ENCODE measurements at regions not wholly inside any gene's neighbourhood (a gene's known extent, or its start where the extent isn't known, plus 50 kb on each side); places are given as distances from the start of the nearest gene placed in this dataset.
"Not testable (repeated sequence)": the region's sequence is repeated elsewhere in the genome, so short reads cannot be mapped to it uniquely, and the experiment has no call there.

- Histone ChIP-seq H3K4me3 (ENCODE audit: low read length) (no peak overlapping the region), H3K4me1 (ENCODE audit: control insufficient read depth, insufficient read depth, low read length) (no peaks in the 10 kb centered on the region), H3K27ac (ENCODE audit: low read length) (no peak overlapping the region), H3K9me3 (ENCODE audit: control insufficient read depth, low read length) (no peaks in the 10 kb centered on the region), H3K27me3 (ENCODE audit: control insufficient read depth, insufficient read depth) (no peaks in the 10 kb centered on the region)
- ATAC-seq (no peak), DNase-seq (no peak)
- WGBS: 94% methylated on average over 12 of the region's 12 CpGs
- intact Hi-C loops (cut with DNase I): no loop called here
Measured at GRCh38 chr4:62526671-62527070, 1326.5 kb downstream of the ADGRL3 start.

- H3K27ac ChIP-seq (ENCODE audit: low read length): no peak overlapping the region
- no peaks in the 10 kb centered on the region for H3K9me3 ChIP-seq (ENCODE audit: control insufficient read depth, low read length)
- no peaks in the 10 kb centered on the region for H3K4me1 ChIP-seq (ENCODE audit: control insufficient read depth, insufficient read depth, low read length)
- H3K4me3 ChIP-seq (ENCODE audit: low read length): no peak overlapping the region
- DNase-seq (no peak), ATAC-seq (no peak)
- H3K27me3 ChIP-seq (ENCODE audit: control insufficient read depth, insufficient read depth): no peaks in the 10 kb centered on the region
- intact Hi-C loops (cut with DNase I): no loop called here
Measured at GRCh38 chr4:62523256-62523655, 1323.1 kb downstream of the ADGRL3 start.

GRCh38 chr4:62522273-62522672 is 1322.1 kb downstream of the ADGRL3 start:
- Histone ChIP-seq H3K9me3 (ENCODE audit: control insufficient read depth, low read length) (no peaks in the 10 kb centered on the region), H3K27ac (ENCODE audit: low read length) (no peak overlapping the region), H3K4me3 (ENCODE audit: low read length) (no peak overlapping the region), H3K27me3 (ENCODE audit: control insufficient read depth, insufficient read depth) (no peaks in the 10 kb centered on the region), H3K4me1 (ENCODE audit: control insufficient read depth, insufficient read depth, low read length) (no peaks in the 10 kb centered on the region)
- intact Hi-C loops (cut with DNase I): no loop called here
- 91% methylated on average over 11 of the region's 11 CpGs for WGBS
- ATAC-seq: no peak
- no peak for DNase-seq

GRCh38 chr4:62517716-62518115 is 1317.6 kb downstream of the ADGRL3 start:
- WGBS: 39% methylated on average over 1 of the region's 1 CpG
- H3K27ac ChIP-seq (ENCODE audit: low read length): no peak overlapping the region
- DNase-seq (no peak), ATAC-seq (no peak)
- no peaks in the 10 kb centered on the region for H3K27me3 ChIP-seq (ENCODE audit: control insufficient read depth, insufficient read depth)
- no peak overlapping the region for H3K4me3 ChIP-seq (ENCODE audit: low read length)
- intact Hi-C loops (cut with DNase I): no loop called here
- no peaks in the 10 kb centered on the region for H3K9me3 ChIP-seq (ENCODE audit: control insufficient read depth, low read length)
- no peaks in the 10 kb centered on the region for H3K4me1 ChIP-seq (ENCODE audit: control insufficient read depth, insufficient read depth, low read length)

GRCh38 chr4:62513306-62513705 is 1313.2 kb downstream of the ADGRL3 start:
- no peak overlapping the region for H3K4me3 ChIP-seq (ENCODE audit: low read length)
- H3K27me3 ChIP-seq (ENCODE audit: control insufficient read depth, insufficient read depth): no peaks in the 10 kb centered on the region
- WGBS: 86% methylated on average over 2 of the region's 2 CpGs
- H3K27ac ChIP-seq (ENCODE audit: low read length): no peak overlapping the region
- H3K9me3 ChIP-seq (ENCODE audit: control insufficient read depth, low read length): no peaks in the 10 kb centered on the region
- DNase-seq (no peak), ATAC-seq (no peak)
- peaks cover 2% of the 10 kb centered on the region for H3K4me1 ChIP-seq (ENCODE audit: control insufficient read depth, insufficient read depth, low read length)
- intact Hi-C loops (cut with DNase I): no loop called here

GRCh38 chr4:62512271-62512670 is 1312.1 kb downstream of the ADGRL3 start:
- Histone ChIP-seq H3K4me1 (ENCODE audit: control insufficient read depth, insufficient read depth, low read length) (peaks cover 2% of the 10 kb centered on the region), H3K4me3 (ENCODE audit: low read length) (no peak overlapping the region), H3K9me3 (ENCODE audit: control insufficient read depth, low read length) (no peaks in the 10 kb centered on the region), H3K27ac (ENCODE audit: low read length) (no peak overlapping the region), H3K27me3 (ENCODE audit: control insufficient read depth, insufficient read depth) (no peaks in the 10 kb centered on the region)
- intact Hi-C loops (cut with DNase I): no loop called here
- DNase-seq (no peak), ATAC-seq (no peak)
- WGBS: 44% methylated on average over 3 of the region's 3 CpGs

GRCh38 chr4:62510228-62510627 is 1310.1 kb downstream of the ADGRL3 start:
- no peak for DNase-seq
- Histone ChIP-seq H3K27me3 (ENCODE audit: control insufficient read depth, insufficient read depth) (no peaks in the 10 kb centered on the region), H3K4me3 (ENCODE audit: low read length) (no peak overlapping the region), H3K9me3 (ENCODE audit: control insufficient read depth, low read length) (no peaks in the 10 kb centered on the region), H3K27ac (ENCODE audit: low read length) (no peak overlapping the region), H3K4me1 (ENCODE audit: control insufficient read depth, insufficient read depth, low read length) (peaks cover 2% of the 10 kb centered on the region)
- no peak for ATAC-seq
- WGBS: 91% methylated on average over 13 of the region's 13 CpGs
- intact Hi-C loops (cut with DNase I): no loop called here

- intact Hi-C loops (cut with DNase I): no loop called here
- Histone ChIP-seq H3K27ac (ENCODE audit: low read length) (no peak overlapping the region), H3K4me1 (ENCODE audit: control insufficient read depth, insufficient read depth, low read length) (no peaks in the 10 kb centered on the region), H3K4me3 (ENCODE audit: low read length) (no peak overlapping the region), H3K27me3 (ENCODE audit: control insufficient read depth, insufficient read depth) (no peaks in the 10 kb centered on the region), H3K9me3 (ENCODE audit: control insufficient read depth, low read length) (no peaks in the 10 kb centered on the region)
- DNase-seq (no peak), ATAC-seq (no peak)
- 92% methylated on average over 2 of the region's 2 CpGs for WGBS
Measured at GRCh38 chr4:62500296-62500695, 1300.2 kb downstream of the ADGRL3 start.

- no peaks in the 10 kb centered on the region for H3K9me3 ChIP-seq (ENCODE audit: control insufficient read depth, low read length)
- H3K27ac ChIP-seq (ENCODE audit: low read length): no peak overlapping the region
- no peak overlapping the region for H3K4me3 ChIP-seq (ENCODE audit: low read length)
- H3K4me1 ChIP-seq (ENCODE audit: control insufficient read depth, insufficient read depth, low read length): no peaks in the 10 kb centered on the region
- no peaks in the 10 kb centered on the region for H3K27me3 ChIP-seq (ENCODE audit: control insufficient read depth, insufficient read depth)
- DNase-seq (no peak), ATAC-seq (no peak)
- intact Hi-C loops (cut with DNase I): no loop called here
Measured at GRCh38 chr4:62495032-62495431, 1294.9 kb downstream of the ADGRL3 start.

GRCh38 chr4:62491756-62492155 is 1291.6 kb downstream of the ADGRL3 start:
- H3K27me3 ChIP-seq (ENCODE audit: control insufficient read depth, insufficient read depth); ATAC-seq; H3K4me1 ChIP-seq (ENCODE audit: control insufficient read depth, insufficient read depth, low read length); intact Hi-C loops (cut with DNase I); H3K9me3 ChIP-seq (ENCODE audit: control insufficient read depth, low read length); H3K4me3 ChIP-seq (ENCODE audit: low read length); H3K27ac ChIP-seq (ENCODE audit: low read length): not testable (repeated sequence)
- 96% methylated on average over 24 of the region's 24 CpGs for WGBS
- DNase-seq: peak in 2 of 3 donors; percentile 24 to 55

- DNase-seq: no peak
- H3K4me1 ChIP-seq (ENCODE audit: control insufficient read depth, insufficient read depth, low read length): no peaks in the 10 kb centered on the region
- intact Hi-C loops (cut with DNase I): no loop called here
- no peak overlapping the region for H3K4me3 ChIP-seq (ENCODE audit: low read length)
- H3K27ac ChIP-seq (ENCODE audit: low read length): no peak overlapping the region
- WGBS: 94% methylated on average over 1 of the region's 1 CpG
- no peaks in the 10 kb centered on the region for H3K9me3 ChIP-seq (ENCODE audit: control insufficient read depth, low read length)
- H3K27me3 ChIP-seq (ENCODE audit: control insufficient read depth, insufficient read depth): no peaks in the 10 kb centered on the region
- no peak for ATAC-seq
Measured at GRCh38 chr4:62490635-62491034, 1290.5 kb downstream of the ADGRL3 start.

- DNase-seq: no peak
- no peak overlapping the region for H3K27ac ChIP-seq (ENCODE audit: low read length)
- 44% methylated on average over 1 of the region's 1 CpG for WGBS
- no peak overlapping the region for H3K4me3 ChIP-seq (ENCODE audit: low read length)
- H3K27me3 ChIP-seq (ENCODE audit: control insufficient read depth, insufficient read depth): no peaks in the 10 kb centered on the region
- intact Hi-C loops (cut with DNase I): no loop called here
- H3K9me3 ChIP-seq (ENCODE audit: control insufficient read depth, low read length): no peaks in the 10 kb centered on the region
- no peaks in the 10 kb centered on the region for H3K4me1 ChIP-seq (ENCODE audit: control insufficient read depth, insufficient read depth, low read length)
- no peak for ATAC-seq
Measured at GRCh38 chr4:62487016-62487415, 1286.9 kb downstream of the ADGRL3 start.

Measured in right cardiac atrium (tissue), 5 donors.